GM12873 (cell line): ENCODE measurements at regions not wholly inside any gene's neighbourhood (a gene's known extent, or its start where the extent isn't known, plus 50 kb on each side); places are given as distances from the start of the nearest gene placed in this dataset.

Experiments used
- TF ChIP-seq, protein P1 (sequence below): IDR thresholded peaks from 2 replicates; pipeline ENCODE4 v1.5.1; 2012; ENCODE audit warnings: low read depth, mild to moderate bottlenecking, moderate library complexity, low read length, control low read depth; ENCODE audit not compliant: insufficient read depth; ENCODE audit errors: missing control alignments

DNA sequence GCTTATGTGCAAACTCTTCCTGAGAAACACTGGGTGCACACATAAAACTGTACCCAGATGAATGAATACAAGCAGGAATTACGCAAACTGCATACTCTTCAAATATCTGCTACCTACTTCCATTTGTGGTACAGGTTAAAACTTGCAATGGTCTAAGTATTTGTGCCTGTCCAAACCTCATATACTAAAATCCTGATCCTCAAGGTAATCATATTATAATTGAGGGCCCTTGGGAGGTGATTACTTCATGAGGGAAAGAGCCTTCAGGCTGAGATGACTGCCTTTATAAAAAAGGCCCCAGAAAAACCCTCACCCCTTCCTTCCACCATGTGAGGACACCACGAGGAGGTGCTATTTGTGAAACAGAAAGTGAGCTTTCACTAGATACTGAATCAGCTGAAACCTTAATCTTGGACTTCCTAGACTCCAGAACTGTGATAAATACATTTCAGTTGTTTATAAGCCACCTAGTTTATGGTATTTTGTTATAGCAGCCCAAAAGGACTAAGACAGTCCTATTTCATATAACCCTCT, 1977.2 kb downstream of the PCDH7 start:
- TF ChIP-seq, protein P1, sequence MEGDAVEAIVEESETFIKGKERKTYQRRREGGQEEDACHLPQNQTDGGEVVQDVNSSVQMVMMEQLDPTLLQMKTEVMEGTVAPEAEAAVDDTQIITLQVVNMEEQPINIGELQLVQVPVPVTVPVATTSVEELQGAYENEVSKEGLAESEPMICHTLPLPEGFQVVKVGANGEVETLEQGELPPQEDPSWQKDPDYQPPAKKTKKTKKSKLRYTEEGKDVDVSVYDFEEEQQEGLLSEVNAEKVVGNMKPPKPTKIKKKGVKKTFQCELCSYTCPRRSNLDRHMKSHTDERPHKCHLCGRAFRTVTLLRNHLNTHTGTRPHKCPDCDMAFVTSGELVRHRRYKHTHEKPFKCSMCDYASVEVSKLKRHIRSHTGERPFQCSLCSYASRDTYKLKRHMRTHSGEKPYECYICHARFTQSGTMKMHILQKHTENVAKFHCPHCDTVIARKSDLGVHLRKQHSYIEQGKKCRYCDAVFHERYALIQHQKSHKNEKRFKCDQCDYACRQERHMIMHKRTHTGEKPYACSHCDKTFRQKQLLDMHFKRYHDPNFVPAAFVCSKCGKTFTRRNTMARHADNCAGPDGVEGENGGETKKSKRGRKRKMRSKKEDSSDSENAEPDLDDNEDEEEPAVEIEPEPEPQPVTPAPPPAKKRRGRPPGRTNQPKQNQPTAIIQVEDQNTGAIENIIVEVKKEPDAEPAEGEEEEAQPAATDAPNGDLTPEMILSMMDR: no peak

DNA sequence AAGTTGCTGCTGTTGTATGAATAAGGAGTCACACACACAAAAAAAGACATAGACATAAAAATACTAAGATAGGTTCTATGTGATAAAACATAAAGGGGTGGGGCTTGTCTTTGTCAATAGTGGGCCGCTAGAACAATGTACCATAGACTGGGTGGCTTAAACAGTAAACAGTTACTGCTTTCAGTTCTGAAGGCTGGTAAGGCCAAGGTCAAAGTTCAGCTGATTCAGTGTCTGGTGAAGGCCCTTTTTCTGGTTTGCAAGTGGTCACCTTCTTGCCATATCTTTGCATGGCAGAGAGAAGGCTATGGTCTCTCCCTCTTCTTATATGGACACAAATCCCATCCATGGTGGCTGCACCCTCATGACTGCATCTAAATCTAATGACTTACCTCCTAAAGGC, 1980.7 kb downstream of the PCDH7 start:
- TF ChIP-seq, protein P1: no peak

- TF ChIP-seq, protein P1: no peak
Observed at GRCh38 chr4:32706893-32707292, 1986.7 kb downstream of the PCDH7 start.

DNA sequence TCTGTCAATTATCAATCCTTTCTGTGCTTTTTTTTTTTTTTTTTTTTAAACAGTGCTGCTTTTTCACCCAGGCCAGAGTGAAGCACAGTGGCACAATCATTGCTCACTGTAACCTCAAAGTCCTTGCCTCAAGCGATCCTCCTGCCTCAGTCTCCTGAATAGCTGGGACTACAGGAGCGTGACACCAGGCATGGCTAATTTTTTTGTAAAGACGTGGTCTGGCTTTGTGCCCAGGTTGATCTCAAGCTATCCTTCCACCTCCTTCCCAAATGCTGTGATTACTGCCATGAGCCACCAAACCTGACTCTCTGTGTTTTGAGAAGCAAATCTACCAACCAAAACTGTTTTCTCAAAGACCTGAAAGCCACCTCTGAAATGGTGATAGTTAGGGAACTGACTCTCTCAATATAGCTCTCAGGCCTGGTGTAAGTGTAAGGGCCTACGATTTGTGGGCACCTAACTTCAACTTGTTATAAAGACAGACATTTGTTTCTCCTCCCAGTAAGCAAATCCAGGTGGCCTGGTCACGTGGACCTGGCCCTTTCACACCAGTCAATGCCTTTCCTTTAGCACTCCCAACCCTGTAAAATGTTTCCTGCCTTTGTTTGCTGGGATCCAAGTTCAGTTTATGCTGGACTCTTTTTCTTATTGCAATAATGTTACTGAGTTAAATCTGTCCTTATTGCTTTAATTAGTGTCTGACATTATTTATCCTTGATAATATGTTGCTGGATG, 2015.9 kb downstream of the PCDH7 start:
- TF ChIP-seq, protein P1: no peak

- TF ChIP-seq, protein P1: no peak
Observed at GRCh38 chr4:32744211-32744610, 2024.0 kb downstream of the PCDH7 start.

GRCh38 chr4:32745351-32745750, 2025.2 kb downstream of the PCDH7 start:
- TF ChIP-seq, protein P1: no peak

DNA sequence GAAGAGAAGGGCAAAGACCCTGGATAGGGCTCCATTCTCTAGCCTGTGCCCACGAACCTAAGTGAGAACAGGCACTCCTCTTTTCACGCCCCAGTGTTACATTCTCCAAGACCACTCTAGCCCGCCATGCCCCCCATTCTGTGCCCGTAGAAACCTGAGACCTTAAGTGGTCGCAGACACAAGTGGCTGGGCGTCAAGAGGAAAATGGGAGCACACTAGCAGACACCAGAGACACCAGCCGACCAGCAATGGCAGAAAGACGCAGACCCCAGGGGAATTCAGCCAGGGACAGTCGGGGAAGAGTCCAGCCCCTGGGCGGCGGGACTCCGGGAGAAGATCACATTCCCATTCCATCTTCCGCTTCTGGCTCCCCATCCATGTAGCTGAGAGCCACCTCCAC, 2027.9 kb downstream of the PCDH7 start:
- TF ChIP-seq, protein P1: no peak
